ENCODE measurements at regions not wholly inside any gene's neighbourhood (a gene's known extent, or its start where the extent isn't known, plus 50 kb on each side); places are given as distances from the start of the nearest gene placed in this dataset.
"Not testable (repeated sequence)": the region's sequence is repeated elsewhere in the genome, so short reads cannot be mapped to it uniquely, and the experiment has no call there.

- DNase-seq = no peak
Measured at GRCh38 chr6:4280707-4281106, 145.3 kb upstream of the ECI2 start.

GRCh38 chr6:4280031-4280430 is 144.7 kb upstream of the ECI2 start:
- no peak for DNase-seq

GRCh38 chr6:4274382-4275082 is 139.2 kb upstream of the ECI2 start:
- no peak for DNase-seq

GRCh38 chr6:4272996-4273395 is 137.6 kb upstream of the ECI2 start:
- DNase-seq = no peak

GRCh38 chr6:4271761-4272470 is 136.5 kb upstream of the ECI2 start:
- no peak for DNase-seq

- DNase-seq = no peak
Measured at GRCh38 chr6:4270776-4271175, 135.4 kb upstream of the ECI2 start.

- no peak for DNase-seq
Measured at GRCh38 chr6:4270001-4270400, 134.6 kb upstream of the ECI2 start.

- no peak for DNase-seq
Measured at GRCh38 chr6:4268171-4268570, 132.8 kb upstream of the ECI2 start.

GRCh38 chr6:4265740-4266139 is 130.4 kb upstream of the ECI2 start:
- DNase-seq = no peak

GRCh38 chr6:4264601-4265000 is 129.2 kb upstream of the ECI2 start:
- no peak for DNase-seq

- no peak for DNase-seq
Measured at GRCh38 chr6:4264081-4264480, 128.7 kb upstream of the ECI2 start.

GRCh38 chr6:4262526-4262925 is 127.2 kb upstream of the ECI2 start:
- no peak for DNase-seq

- no peak for DNase-seq
Measured at GRCh38 chr6:4259391-4259790, 124.0 kb upstream of the ECI2 start.

GRCh38 chr6:4258733-4259132 is 123.4 kb upstream of the ECI2 start:
- DNase-seq = no peak

- no peak for DNase-seq
Measured at GRCh38 chr6:4256969-4257368, 121.6 kb upstream of the ECI2 start.

- no peak for DNase-seq
Measured at GRCh38 chr6:4253604-4254231, 118.3 kb upstream of the ECI2 start.

- DNase-seq = not testable (repeated sequence)
Measured at GRCh38 chr6:4252445-4252844, 117.1 kb upstream of the ECI2 start.

GRCh38 chr6:4250645-4251044 is 115.3 kb upstream of the ECI2 start:
- no peak for DNase-seq

GRCh38 chr6:4243832-4244231 is 108.5 kb upstream of the ECI2 start:
- not testable (repeated sequence) for DNase-seq

- DNase-seq = no peak
Measured at GRCh38 chr6:4243237-4243636, 107.9 kb upstream of the ECI2 start.

GRCh38 chr6:4242601-4243000 is 107.2 kb upstream of the ECI2 start:
- no peak for DNase-seq

GRCh38 chr6:4240148-4240547 is 104.8 kb upstream of the ECI2 start:
- no peak for DNase-seq

- DNase-seq = no peak
Measured at GRCh38 chr6:4225161-4225872, 89.9 kb upstream of the ECI2 start.

All from T-helper 9 cell (primary cell).